HUES48 (cell line): ENCODE measurements at regions not wholly inside any gene's neighbourhood (a gene's known extent, or its start where the extent isn't known, plus 50 kb on each side); places are given as distances from the start of the nearest gene placed in this dataset.
"Not testable (repeated sequence)": the region's sequence is repeated elsewhere in the genome, so short reads cannot be mapped to it uniquely, and the experiment has no call there.

Experiments used
- H3K27ac ChIP-seq: one replicate; pipeline ENCODE4 v1.7.0; 2013; ENCODE audit warnings: low read depth, low read length, inconsistent platforms
- H3K27me3 ChIP-seq: 2 replicates; pipeline ENCODE4 v1.6.1; 2013; ENCODE audit warnings: mild to moderate bottlenecking, low read length; ENCODE audit not compliant: control insufficient read depth, insufficient read depth
- H3K36me3 ChIP-seq: 2 replicates; pipeline ENCODE4 v1.6.1; 2013; ENCODE audit warnings: low read length; ENCODE audit not compliant: control insufficient read depth, insufficient read depth
- H3K4me1 ChIP-seq: 2 replicates; pipeline ENCODE4 v1.6.1; 2013; ENCODE audit warnings: mild to moderate bottlenecking, low read length; ENCODE audit not compliant: control insufficient read depth, insufficient read depth
- H3K4me3 ChIP-seq: 2 replicates; pipeline ENCODE4 v1.5.1; 2013; ENCODE audit warnings: mild to moderate bottlenecking, low read depth, low read length
- H3K9ac ChIP-seq: 2 replicates; pipeline ENCODE4 v1.6.1; 2013; ENCODE audit warnings: mild to moderate bottlenecking, low read depth, low read length, moderate library complexity
- H3K9me3 ChIP-seq: 2 replicates; pipeline ENCODE4 v1.6.1; 2013; ENCODE audit warnings: low read length; ENCODE audit not compliant: control insufficient read depth, insufficient read depth

- not testable (repeated sequence) for H3K36me3 ChIP-seq, H3K9me3 ChIP-seq, H3K27me3 ChIP-seq, H3K4me1 ChIP-seq, H3K4me3 ChIP-seq, H3K27ac ChIP-seq, H3K9ac ChIP-seq
Observed at GRCh38 chr7:113303388-113303787, 185.0 kb upstream of the SMIM30 start.

- Histone ChIP-seq H3K4me1 (no peaks in the 10 kb centered on the region), H3K9ac (no peak overlapping the region), H3K36me3 (no peaks in the 10 kb centered on the region), H3K27ac (no peak overlapping the region), H3K4me3 (no peak overlapping the region), H3K9me3 (no peaks in the 10 kb centered on the region), H3K27me3 (no peaks in the 10 kb centered on the region)
Observed at GRCh38 chr7:113301983-113302382, 183.6 kb upstream of the SMIM30 start.

- Histone ChIP-seq H3K4me1 (no peaks in the 10 kb centered on the region), H3K4me3 (no peak overlapping the region), H3K9me3 (no peaks in the 10 kb centered on the region), H3K9ac (no peak overlapping the region), H3K27ac (no peak overlapping the region), H3K27me3 (no peaks in the 10 kb centered on the region), H3K36me3 (no peaks in the 10 kb centered on the region)
Observed at GRCh38 chr7:113301141-113301540, 182.8 kb upstream of the SMIM30 start.

- H3K9me3 ChIP-seq, result no peaks in the 10 kb centered on the region
- no peaks in the 10 kb centered on the region for H3K27me3 ChIP-seq
- no peaks in the 10 kb centered on the region for H3K36me3 ChIP-seq
- H3K4me3 ChIP-seq, result no peak overlapping the region
- no peak overlapping the region for H3K27ac ChIP-seq
- H3K4me1 ChIP-seq, result no peaks in the 10 kb centered on the region
- H3K9ac ChIP-seq, result no peak overlapping the region
Observed at GRCh38 chr7:113299748-113300147, 181.4 kb upstream of the SMIM30 start.

- no peak overlapping the region for H3K9ac ChIP-seq
- no peaks in the 10 kb centered on the region for H3K27me3 ChIP-seq
- H3K4me3 ChIP-seq, result no peak overlapping the region
- H3K36me3 ChIP-seq, result no peaks in the 10 kb centered on the region
- no peak overlapping the region for H3K27ac ChIP-seq
- H3K4me1 ChIP-seq, result no peaks in the 10 kb centered on the region
- H3K9me3 ChIP-seq, result no peaks in the 10 kb centered on the region
Observed at GRCh38 chr7:113298501-113298900, 180.1 kb upstream of the SMIM30 start.

- H3K9ac ChIP-seq, result no peak overlapping the region
- no peaks in the 10 kb centered on the region for H3K27me3 ChIP-seq
- no peaks in the 10 kb centered on the region for H3K4me1 ChIP-seq
- H3K9me3 ChIP-seq, result no peaks in the 10 kb centered on the region
- H3K27ac ChIP-seq, result no peak overlapping the region
- H3K36me3 ChIP-seq, result no peaks in the 10 kb centered on the region
- no peak overlapping the region for H3K4me3 ChIP-seq
Observed at GRCh38 chr7:113294750-113295149, 176.4 kb upstream of the SMIM30 start.

GRCh38 chr7:113292105-113292504, 173.8 kb upstream of the SMIM30 start:
- Histone ChIP-seq H3K4me1 (no peaks in the 10 kb centered on the region), H3K36me3 (no peaks in the 10 kb centered on the region), H3K27me3 (no peaks in the 10 kb centered on the region), H3K4me3 (no peak overlapping the region), H3K9ac (no peak overlapping the region), H3K27ac (no peak overlapping the region), H3K9me3 (no peaks in the 10 kb centered on the region)

GRCh38 chr7:113291058-113291457, 172.7 kb upstream of the SMIM30 start:
- Histone ChIP-seq H3K4me3 (no peak overlapping the region), H3K9ac (no peak overlapping the region), H3K27me3 (no peaks in the 10 kb centered on the region), H3K4me1 (no peaks in the 10 kb centered on the region), H3K27ac (no peak overlapping the region), H3K9me3 (no peaks in the 10 kb centered on the region), H3K36me3 (no peaks in the 10 kb centered on the region)

GRCh38 chr7:113289140-113289740, 170.9 kb upstream of the SMIM30 start:
- no peak overlapping the region for H3K9ac ChIP-seq
- no peak overlapping the region for H3K4me3 ChIP-seq
- no peaks in the 10 kb centered on the region for H3K27me3 ChIP-seq
- H3K4me1 ChIP-seq, result no peaks in the 10 kb centered on the region
- H3K27ac ChIP-seq, result no peak overlapping the region
- H3K9me3 ChIP-seq, result no peaks in the 10 kb centered on the region
- H3K36me3 ChIP-seq, result no peaks in the 10 kb centered on the region

GRCh38 chr7:113285411-113285810, 167.1 kb upstream of the SMIM30 start:
- Histone ChIP-seq H3K27ac (no peak overlapping the region), H3K9me3 (no peaks in the 10 kb centered on the region), H3K9ac (no peak overlapping the region), H3K4me3 (no peak overlapping the region), H3K4me1 (no peaks in the 10 kb centered on the region), H3K36me3 (no peaks in the 10 kb centered on the region), H3K27me3 (no peaks in the 10 kb centered on the region)

- Histone ChIP-seq H3K36me3 (no peaks in the 10 kb centered on the region), H3K4me3 (no peak overlapping the region), H3K9me3 (no peaks in the 10 kb centered on the region), H3K27ac (no peak overlapping the region), H3K27me3 (no peaks in the 10 kb centered on the region), H3K9ac (no peak overlapping the region), H3K4me1 (no peaks in the 10 kb centered on the region)
Observed at GRCh38 chr7:113283861-113284260, 165.5 kb upstream of the SMIM30 start.

GRCh38 chr7:113282875-113283274, 164.5 kb upstream of the SMIM30 start:
- Histone ChIP-seq H3K4me3 (no peak overlapping the region), H3K9ac (no peak overlapping the region), H3K36me3 (no peaks in the 10 kb centered on the region), H3K9me3 (no peaks in the 10 kb centered on the region), H3K27ac (no peak overlapping the region), H3K4me1 (no peaks in the 10 kb centered on the region), H3K27me3 (no peaks in the 10 kb centered on the region)
